ENCODE measurements at regions not wholly inside any gene's neighbourhood (a gene's known extent, or its start where the extent isn't known, plus 50 kb on each side); places are given as distances from the start of the nearest gene placed in this dataset.

GRCh38 chr5:89901983-89902382, 507.6 kb downstream of the CETN3 start:
- Histone ChIP-seq H3K9me3 (peaks cover 0 to 8% (median 0%) of the 10 kb centered on the region in 3 donors), H3K27me3 (no peaks in the 10 kb centered on the region), H3K36me3 (no peaks in the 10 kb centered on the region), H3K4me1 (peaks cover 0 to 10% (median 0%) of the 10 kb centered on the region in 3 donors), H3K27ac (peak overlapping the region; percentile 60 to 78 (median 65)), H3K4me3 (no peak overlapping the region)
- TF ChIP-seq CTCF (IDR thresholded peaks at IDR 0.05) (no peak), POLR2AphosphoS5 (IDR thresholded peaks at IDR 0.05) (peak; percentile 93), POLR2A (IDR thresholded peaks at IDR 0.05) (no peak)
- 20 to 21% methylated on average over 1 to 2 of the region's 4 CpGs for WGBS, 2 donors (ENCODE audit: low coverage in 1 of 2)
- ATAC-seq: peak; percentile 88

- peaks cover 0 to 1% (median 0%) of the 10 kb centered on the region in 3 donors for H3K9me3 ChIP-seq
- H3K27ac ChIP-seq: peak overlapping the region; percentile 60 to 78 (median 65)
- no peaks in the 10 kb centered on the region for H3K36me3 ChIP-seq
- WGBS, 2 donors (ENCODE audit: low coverage in 1 of 2): 0 to 44% methylated on average over 1 of the region's 1 CpG
- H3K27me3 ChIP-seq: no peaks in the 10 kb centered on the region
- no peak overlapping the region for H3K4me3 ChIP-seq
- H3K4me1 ChIP-seq: peaks cover 0 to 10% (median 0%) of the 10 kb centered on the region in 3 donors
- ATAC-seq: no peak
- no peak for TF ChIP-seq CTCF (IDR thresholded peaks at IDR 0.05)
- no peak for TF ChIP-seq POLR2AphosphoS5 (IDR thresholded peaks at IDR 0.05)
- no peak for TF ChIP-seq POLR2A (IDR thresholded peaks at IDR 0.05)
- no peak for TF ChIP-seq EP300 (IDR thresholded peaks at IDR 0.05)
Measured at GRCh38 chr5:89901346-89901745, 508.2 kb downstream of the CETN3 start.

GRCh38 chr5:89900346-89900745, 509.2 kb downstream of the CETN3 start:
- H3K27me3 ChIP-seq: no peaks in the 10 kb centered on the region
- ATAC-seq: no peak
- H3K36me3 ChIP-seq: no peaks in the 10 kb centered on the region
- H3K9me3 ChIP-seq: peaks cover 0 to 7% (median 0%) of the 10 kb centered on the region in 3 donors
- peak overlapping the region in 1 of 4 donors; percentile 66 for H3K27ac ChIP-seq
- H3K4me1 ChIP-seq: peaks cover 0 to 10% (median 0%) of the 10 kb centered on the region in 3 donors
- WGBS, 2 donors (ENCODE audit: low coverage in 1 of 2): 48 to 71% methylated on average over 1 of the region's 1 CpG
- TF ChIP-seq CTCF (IDR thresholded peaks at IDR 0.05) (no peak), POLR2AphosphoS5 (IDR thresholded peaks at IDR 0.05) (no peak), POLR2A (IDR thresholded peaks at IDR 0.05) (no peak), EP300 (IDR thresholded peaks at IDR 0.05) (no peak)
- no peak overlapping the region for H3K4me3 ChIP-seq

GRCh38 chr5:89899559-89899958, 510.0 kb downstream of the CETN3 start:
- no peak for ATAC-seq
- peaks cover 0 to 9% (median 0%) of the 10 kb centered on the region in 3 donors for H3K9me3 ChIP-seq
- no peak overlapping the region for H3K4me3 ChIP-seq
- no peaks in the 10 kb centered on the region for H3K36me3 ChIP-seq
- no peaks in the 10 kb centered on the region for H3K27me3 ChIP-seq
- TF ChIP-seq EP300 (IDR thresholded peaks at IDR 0.05) (no peak), POLR2AphosphoS5 (IDR thresholded peaks at IDR 0.05) (no peak), CTCF (IDR thresholded peaks at IDR 0.05) (no peak), POLR2A (IDR thresholded peaks at IDR 0.05) (no peak)
- no peak overlapping the region for H3K27ac ChIP-seq
- peaks cover 0 to 10% (median 0%) of the 10 kb centered on the region in 3 donors for H3K4me1 ChIP-seq

- 61 to 88% methylated on average over 2 of the region's 2 CpGs for WGBS, 2 donors (ENCODE audit: low coverage in 1 of 2)
- H3K4me1 ChIP-seq: no peaks in the 10 kb centered on the region
- TF ChIP-seq POLR2A (IDR thresholded peaks at IDR 0.05) (no peak), POLR2AphosphoS5 (IDR thresholded peaks at IDR 0.05) (no peak), EP300 (IDR thresholded peaks at IDR 0.05) (no peak), CTCF (IDR thresholded peaks at IDR 0.05) (no peak)
- ATAC-seq: no peak
- no peak overlapping the region for H3K27ac ChIP-seq
- H3K9me3 ChIP-seq: peaks cover 0 to 32% (median 0%) of the 10 kb centered on the region in 3 donors
- no peak overlapping the region for H3K4me3 ChIP-seq
- H3K27me3 ChIP-seq: no peaks in the 10 kb centered on the region
- no peaks in the 10 kb centered on the region for H3K36me3 ChIP-seq
Measured at GRCh38 chr5:89893546-89893945, 516.0 kb downstream of the CETN3 start.
